CD14-positive monocyte (primary cell): ENCODE measurements at regions not wholly inside any gene's neighbourhood (a gene's known extent, or its start where the extent isn't known, plus 50 kb on each side); places are given as distances from the start of the nearest gene placed in this dataset.
"Not testable (repeated sequence)": the region's sequence is repeated elsewhere in the genome, so short reads cannot be mapped to it uniquely, and the experiment has no call there.

ENCODE experiments used
- DNase-seq, 3 donors: peaks; one replicate each; pipeline ENCODE4 v3.0.0-alpha.2; 2011 to 2022
- H2AFZ ChIP-seq: 2 replicates; pipeline ENCODE4 v1.6.0; 2012; ENCODE audit warnings: mild to moderate bottlenecking, low read depth, low read length, inconsistent platforms; ENCODE audit not compliant: insufficient read depth, poor library complexity, severe bottlenecking
- H3K27ac ChIP-seq, 2 donors: 1 replicate in 1 of 2; 2 replicates in 1 of 2; pipeline ENCODE4 v1.5.1; 2012 to 2013; ENCODE audit warnings: low read length in 2 of 2, control low read depth in 1 of 2, inconsistent platforms in 1 of 2, low read depth in 1 of 2, mild to moderate bottlenecking in 1 of 2
- H3K27me3 ChIP-seq, 2 donors: one replicate each; pipeline versions ENCODE4 v1.6.0 to v1.6.1; 2011 to 2013; ENCODE audit warnings: low read length in 2 of 2; ENCODE audit not compliant: control insufficient read depth in 2 of 2, insufficient read depth in 2 of 2
- H3K36me3 ChIP-seq, 2 donors: replicated peaks in 1 of 2; 1 replicate in 1 of 2; 2 replicates in 1 of 2; pipeline versions ENCODE4 v1.5.1 to v1.6.1; 2012 to 2013; ENCODE audit warnings: low read length in 2 of 2, control low read depth in 1 of 2, inconsistent platforms in 1 of 2, mild to moderate bottlenecking in 1 of 2; ENCODE audit not compliant: insufficient read depth in 2 of 2, control insufficient read depth in 1 of 2
- H3K4me1 ChIP-seq, 2 donors: 1 replicate in 1 of 2; 2 replicates in 1 of 2; pipeline versions ENCODE4 v1.5.1 to v1.6.1; 2012 to 2013; ENCODE audit warnings: low read length in 2 of 2, control low read depth in 1 of 2, inconsistent platforms in 1 of 2, mild to moderate bottlenecking in 1 of 2, moderate library complexity in 1 of 2; ENCODE audit not compliant: insufficient read depth in 2 of 2, control insufficient read depth in 1 of 2
- H3K4me2 ChIP-seq: replicated peaks from 2 replicates; pipeline ENCODE3; 2012; ENCODE audit warnings: low read length, moderate library complexity, mild to moderate bottlenecking; ENCODE audit not compliant: poor library complexity, severe bottlenecking; ENCODE audit errors: extremely low read depth
- H3K4me3 ChIP-seq, 3 experiments: fragments of 200-600 bp in 1 of 3; sonication (generic) in 1 of 3; replicated peaks in 1 of 3; 1 replicate in 2 of 3; 2 replicates in 1 of 3; pipeline ENCODE4 v1.5.1; 2011 to 2013; ENCODE audit warnings: low read length in 3 of 3, mild to moderate bottlenecking in 3 of 3, control low read depth in 2 of 3, low read depth in 2 of 3, inconsistent platforms in 1 of 3, moderate library complexity in 1 of 3
- H3K79me2 ChIP-seq: 2 replicates; pipeline ENCODE4 v1.6.0; 2012; ENCODE audit warnings: mild to moderate bottlenecking, control low read depth, inconsistent platforms, low read length, moderate library complexity; ENCODE audit not compliant: insufficient read depth
- H3K9ac ChIP-seq: 2 replicates; pipeline ENCODE4 v1.6.0; 2017; ENCODE audit warnings: low read length, mild to moderate bottlenecking; ENCODE audit not compliant: insufficient read depth, poor library complexity, severe bottlenecking
- H3K9me3 ChIP-seq, 2 donors: replicated peaks in 1 of 2; 1 replicate in 1 of 2; 2 replicates in 1 of 2; pipeline versions ENCODE4 v1.5.1 to v1.6.1; 2012 to 2013; ENCODE audit warnings: low read length in 2 of 2, control low read depth in 1 of 2; ENCODE audit not compliant: control insufficient read depth in 1 of 2, insufficient read depth in 1 of 2
- H4K20me1 ChIP-seq: 2 replicates; pipeline ENCODE4 v1.6.0; 2012; ENCODE audit warnings: mild to moderate bottlenecking, low read length, control low read depth, moderate library complexity; ENCODE audit not compliant: insufficient read depth
- H3K27ac Mint-ChIP-seq, 7 donors: one replicate each; pipeline ENCODE4 v1.8.0; 2020; ENCODE audit warnings: mild to moderate bottlenecking in 7 of 7, mixed read lengths in 7 of 7, moderate library complexity in 6 of 7, inconsistent platforms in 2 of 7
- H3K27me3 Mint-ChIP-seq, 3 donors: one replicate each; pipeline ENCODE4 v1.8.0; 2021 to 2022; ENCODE audit warnings: low read depth in 3 of 3, mild to moderate bottlenecking in 3 of 3, mixed read lengths in 3 of 3, moderate library complexity in 3 of 3, inconsistent platforms in 1 of 3
- H3K36me3 Mint-ChIP-seq, 2 donors: one replicate each; pipeline ENCODE4 v1.8.0; 2020; ENCODE audit warnings: mixed read lengths in 2 of 2, inconsistent platforms in 1 of 2, mild to moderate bottlenecking in 1 of 2
- H3K4me1 Mint-ChIP-seq: one replicate; pipeline ENCODE4 v1.8.0; 2020; ENCODE audit warnings: mild to moderate bottlenecking, mixed read lengths
- H3K4me3 Mint-ChIP-seq, 2 donors: one replicate each; pipeline ENCODE4 v1.8.0; 2020; ENCODE audit warnings: mild to moderate bottlenecking in 2 of 2, mixed read lengths in 2 of 2, moderate library complexity in 1 of 2
- H3K9me3 Mint-ChIP-seq, 7 donors: one replicate each; pipeline ENCODE4 v1.8.0; 2020 to 2022; ENCODE audit warnings: mixed read lengths in 7 of 7, mild to moderate bottlenecking in 6 of 7, moderate library complexity in 6 of 7, inconsistent platforms in 2 of 7
- WGBS: methylation state at CpG from one replicate; pipeline ENCODE4 v1.1.5; 2013; ENCODE audit warnings: missing lambda C conversion rate; ENCODE audit not compliant: insufficient coverage; 5-methylcytosine and 5-hydroxymethylcytosine counted together
- intact Hi-C, 2 donors: fragments of 100-400 bp; cut with micrococcal nuclease; formaldehyde crosslinking; loops; one replicate each; pipeline versions ENCODE4 v1.15.0 to v1.15.1; 2023
- TF ChIP-seq, protein P1 (sequence below): fragments of 200-600 bp; IDR thresholded peaks from one replicate; pipeline ENCODE4 v1.8.0; 2022; ENCODE audit warnings: antibody characterized with exemption, mild to moderate bottlenecking

DNA sequence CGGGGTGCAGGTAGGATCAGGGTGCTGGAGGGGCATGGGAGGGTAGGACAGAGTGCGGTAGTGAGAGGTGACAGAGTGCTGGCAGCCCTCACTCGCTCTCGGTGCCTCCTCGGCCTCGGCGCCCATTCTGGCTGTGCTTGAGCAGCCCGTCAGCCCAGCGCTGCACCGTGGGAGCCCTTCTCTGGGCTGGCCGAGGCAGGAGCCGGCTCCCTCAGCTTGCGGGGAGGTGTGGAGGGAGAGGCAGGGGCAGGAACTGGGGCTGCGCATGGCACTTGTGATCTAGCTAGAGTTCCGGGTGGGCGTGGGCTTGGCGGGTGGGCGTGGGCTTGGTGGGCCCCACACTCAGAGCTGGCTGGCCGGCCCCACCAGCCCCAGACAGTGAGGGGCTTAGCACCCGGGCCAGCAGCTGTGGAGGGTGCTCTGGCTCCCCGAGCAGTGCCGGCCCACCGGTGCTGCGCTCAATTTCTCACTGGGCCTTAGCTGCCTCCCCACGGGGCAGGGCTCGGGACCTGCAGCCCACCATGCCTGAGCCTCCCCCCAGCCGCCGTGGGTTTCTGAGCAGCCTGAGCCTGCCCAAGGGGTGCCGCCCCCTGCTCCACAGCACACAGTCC lies 112.8 kb upstream of the DUSP22 start:
- Histone ChIP-seq H3K9me3 (peaks cover 0 to 17% of the 10 kb centered on the region in 2 donors), H3K4me3 (no peak overlapping the region), H3K79me2 (no peaks in the 10 kb centered on the region), H3K27ac (no peak overlapping the region), H3K4me1 (no peaks in the 10 kb centered on the region), H3K9ac (no peak overlapping the region), H3K4me2 (no peak overlapping the region), H3K36me3 (no peaks in the 10 kb centered on the region), H3K27me3 (no peaks in the 10 kb centered on the region), H4K20me1 (no peaks in the 10 kb centered on the region), H2AFZ (no peak overlapping the region)
- Mint-ChIP-seq H3K27ac (no peak overlapping the region), H3K27me3 (peaks cover 2 to 11% (median 10%) of the 10 kb centered on the region in 3 donors), H3K4me3 (no peak overlapping the region), H3K36me3 (no peaks in the 10 kb centered on the region), H3K4me1 (peaks cover 4% of the 10 kb centered on the region), H3K9me3 (peaks cover 10 to 18% (median 15%) of the 10 kb centered on the region in 7 donors)
- no peak for DNase-seq
- TF ChIP-seq, protein P1, sequence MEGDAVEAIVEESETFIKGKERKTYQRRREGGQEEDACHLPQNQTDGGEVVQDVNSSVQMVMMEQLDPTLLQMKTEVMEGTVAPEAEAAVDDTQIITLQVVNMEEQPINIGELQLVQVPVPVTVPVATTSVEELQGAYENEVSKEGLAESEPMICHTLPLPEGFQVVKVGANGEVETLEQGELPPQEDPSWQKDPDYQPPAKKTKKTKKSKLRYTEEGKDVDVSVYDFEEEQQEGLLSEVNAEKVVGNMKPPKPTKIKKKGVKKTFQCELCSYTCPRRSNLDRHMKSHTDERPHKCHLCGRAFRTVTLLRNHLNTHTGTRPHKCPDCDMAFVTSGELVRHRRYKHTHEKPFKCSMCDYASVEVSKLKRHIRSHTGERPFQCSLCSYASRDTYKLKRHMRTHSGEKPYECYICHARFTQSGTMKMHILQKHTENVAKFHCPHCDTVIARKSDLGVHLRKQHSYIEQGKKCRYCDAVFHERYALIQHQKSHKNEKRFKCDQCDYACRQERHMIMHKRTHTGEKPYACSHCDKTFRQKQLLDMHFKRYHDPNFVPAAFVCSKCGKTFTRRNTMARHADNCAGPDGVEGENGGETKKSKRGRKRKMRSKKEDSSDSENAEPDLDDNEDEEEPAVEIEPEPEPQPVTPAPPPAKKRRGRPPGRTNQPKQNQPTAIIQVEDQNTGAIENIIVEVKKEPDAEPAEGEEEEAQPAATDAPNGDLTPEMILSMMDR = no peak
- intact Hi-C loops = no loop called here
- 97% methylated on average over 24 of the region's 29 CpGs for WGBS

DNA sequence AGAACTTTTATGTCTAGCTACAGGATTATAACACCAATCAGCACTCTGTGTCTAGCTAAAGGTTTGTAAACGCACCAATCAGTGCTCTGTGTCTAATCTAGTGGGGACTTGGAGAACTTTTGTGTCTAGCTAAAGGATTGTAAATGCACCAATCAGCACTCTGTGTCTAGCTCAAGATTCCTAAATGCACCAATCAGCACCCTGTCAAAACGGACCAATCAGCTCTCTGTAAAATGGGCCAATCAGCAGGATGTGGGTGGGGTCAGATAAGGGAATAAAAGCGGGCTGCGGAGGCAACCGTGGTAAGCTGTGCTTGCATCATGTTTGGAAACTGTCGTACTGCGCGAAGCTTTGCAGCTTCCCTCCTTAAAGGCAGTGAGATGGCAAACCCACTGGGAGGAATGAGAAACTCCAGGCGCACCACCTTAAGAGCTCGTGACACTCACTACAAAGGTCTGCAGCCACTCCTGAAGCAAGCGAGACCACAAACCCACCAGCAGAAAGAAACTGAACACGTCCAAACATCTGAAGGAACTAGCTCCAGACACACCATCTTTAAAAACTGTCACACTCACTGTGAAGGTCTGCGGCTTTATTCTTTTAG lies 112.1 kb upstream of the DUSP22 start:
- H3K27me3 Mint-ChIP-seq = peaks cover 2 to 12% (median 11%) of the 10 kb centered on the region in 3 donors
- H3K4me3 Mint-ChIP-seq, H4K20me1 ChIP-seq, H3K36me3 Mint-ChIP-seq, H3K4me1 ChIP-seq, H3K9ac ChIP-seq, H2AFZ ChIP-seq, H3K27ac Mint-ChIP-seq, H3K4me2 ChIP-seq, H3K27ac ChIP-seq, DNase-seq, intact Hi-C loops, H3K36me3 ChIP-seq, H3K4me1 Mint-ChIP-seq, H3K4me3 ChIP-seq, H3K79me2 ChIP-seq, H3K27me3 ChIP-seq: not testable (repeated sequence)
- 55% methylated on average over 11 of the region's 13 CpGs for WGBS
- peaks cover 0 to 17% of the 10 kb centered on the region in 2 donors for H3K9me3 ChIP-seq
- peaks cover 10 to 18% (median 15%) of the 10 kb centered on the region in 7 donors for H3K9me3 Mint-ChIP-seq
